Endothelial cell of umbilical vein (primary cell): ENCODE measurements at regions not wholly inside any gene's neighbourhood (a gene's known extent, or its start where the extent isn't known, plus 50 kb on each side); places are given as distances from the start of the nearest gene placed in this dataset.

ENCODE experiments used
- EZH2 ChIP-seq: IDR thresholded peaks from 2 replicates; pipeline ENCODE4 v1.6.1; 2012; ENCODE audit warnings: borderline replicate concordance, low read depth, mild to moderate bottlenecking, moderate library complexity, low read length, inconsistent platforms; ENCODE audit not compliant: severe bottlenecking
- FOS ChIP-seq: IDR thresholded peaks from 2 replicates; pipeline ENCODE4 v1.6.1; 2011; ENCODE audit warnings: mild to moderate bottlenecking, low read length, moderate library complexity, borderline replicate concordance; ENCODE audit not compliant: insufficient read depth
- GATA2 ChIP-seq: IDR thresholded peaks from 2 replicates; pipeline ENCODE4 v1.7.0; 2011; ENCODE audit warnings: low read depth, mild to moderate bottlenecking, moderate library complexity, mixed read lengths, low read length; ENCODE audit not compliant: insufficient read length, insufficient read depth
- JUN ChIP-seq: IDR thresholded peaks from 2 replicates; pipeline ENCODE4 v1.6.1; 2011; ENCODE audit warnings: borderline replicate concordance, low read depth; ENCODE audit not compliant: insufficient read length, insufficient read depth
- MYC ChIP-seq: IDR thresholded peaks from one replicate; pipeline ENCODE4 v1.6.1; 2011; ENCODE audit warnings: mild to moderate bottlenecking, low read depth, low read length
- POLR2A ChIP-seq: IDR thresholded peaks from 2 replicates; pipeline ENCODE4 v1.6.1; 2012; ENCODE audit warnings: low read depth, mild to moderate bottlenecking, control low read depth, low read length
- POLR2AphosphoS5 ChIP-seq: IDR thresholded peaks from 2 replicates; pipeline ENCODE4 v1.6.1; 2012; ENCODE audit warnings: low read depth, mild to moderate bottlenecking, control low read depth, low read length, moderate library complexity; ENCODE audit not compliant: insufficient read depth
- TF ChIP-seq, protein P1 (sequence below), 2 donors: IDR thresholded peaks; 1 replicate in 1 of 2; 2 replicates in 1 of 2; pipeline ENCODE4 v1.5.1; 2011; ENCODE audit warnings: low read length in 2 of 2, mild to moderate bottlenecking in 2 of 2, moderate library complexity in 2 of 2, control low read depth in 1 of 2, inconsistent platforms in 1 of 2, low read depth in 1 of 2; ENCODE audit not compliant: insufficient read depth in 1 of 2; ENCODE audit errors: extremely low read depth in 1 of 2
- TF ChIP-seq, protein P2 (sequence below): IDR thresholded peaks from 2 replicates; pipeline ENCODE4 v1.6.1; 2011; ENCODE audit not compliant: insufficient read depth, insufficient read length

DNA sequence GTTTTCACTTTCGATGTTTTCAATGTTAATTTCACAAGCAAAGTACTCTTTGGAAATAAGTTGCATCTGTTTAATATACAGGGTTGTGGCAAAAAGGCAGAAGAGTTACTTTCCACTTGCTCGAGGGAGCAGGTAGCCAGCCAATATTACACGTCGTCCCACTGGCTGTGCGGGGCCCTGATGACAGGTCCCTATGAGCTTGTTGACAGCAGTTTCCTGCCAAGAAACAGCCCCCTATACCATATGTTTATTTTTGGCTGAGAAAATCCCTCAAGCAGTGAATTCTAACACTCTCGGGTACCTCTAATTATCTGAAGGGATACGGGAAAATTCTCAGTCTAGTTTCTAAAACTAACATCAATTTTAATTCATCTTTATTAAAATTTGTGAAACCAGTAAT, 116.8 kb upstream of the SGO1 start:
- TF ChIP-seq, protein P1, sequence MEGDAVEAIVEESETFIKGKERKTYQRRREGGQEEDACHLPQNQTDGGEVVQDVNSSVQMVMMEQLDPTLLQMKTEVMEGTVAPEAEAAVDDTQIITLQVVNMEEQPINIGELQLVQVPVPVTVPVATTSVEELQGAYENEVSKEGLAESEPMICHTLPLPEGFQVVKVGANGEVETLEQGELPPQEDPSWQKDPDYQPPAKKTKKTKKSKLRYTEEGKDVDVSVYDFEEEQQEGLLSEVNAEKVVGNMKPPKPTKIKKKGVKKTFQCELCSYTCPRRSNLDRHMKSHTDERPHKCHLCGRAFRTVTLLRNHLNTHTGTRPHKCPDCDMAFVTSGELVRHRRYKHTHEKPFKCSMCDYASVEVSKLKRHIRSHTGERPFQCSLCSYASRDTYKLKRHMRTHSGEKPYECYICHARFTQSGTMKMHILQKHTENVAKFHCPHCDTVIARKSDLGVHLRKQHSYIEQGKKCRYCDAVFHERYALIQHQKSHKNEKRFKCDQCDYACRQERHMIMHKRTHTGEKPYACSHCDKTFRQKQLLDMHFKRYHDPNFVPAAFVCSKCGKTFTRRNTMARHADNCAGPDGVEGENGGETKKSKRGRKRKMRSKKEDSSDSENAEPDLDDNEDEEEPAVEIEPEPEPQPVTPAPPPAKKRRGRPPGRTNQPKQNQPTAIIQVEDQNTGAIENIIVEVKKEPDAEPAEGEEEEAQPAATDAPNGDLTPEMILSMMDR (IDR thresholded peaks at IDR 0.05; ENCODE audit: extremely low read depth in 1 of 2, insufficient read depth in 1 of 2, low read depth in 1 of 2, low read length in 2 of 2): no peak
- TF ChIP-seq EZH2: no peak
- TF ChIP-seq POLR2A: no peak
- no peak for TF ChIP-seq POLR2AphosphoS5
- TF ChIP-seq GATA2: no peak
- no peak for TF ChIP-seq FOS
- TF ChIP-seq MYC: no peak
- TF ChIP-seq, protein P2, sequence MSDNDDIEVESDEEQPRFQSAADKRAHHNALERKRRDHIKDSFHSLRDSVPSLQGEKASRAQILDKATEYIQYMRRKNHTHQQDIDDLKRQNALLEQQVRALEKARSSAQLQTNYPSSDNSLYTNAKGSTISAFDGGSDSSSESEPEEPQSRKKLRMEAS: no peak
- no peak for TF ChIP-seq JUN
